Esophagus squamous epithelium (tissue), 5 donors: ENCODE measurements at regions not wholly inside any gene's neighbourhood (a gene's known extent, or its start where the extent isn't known, plus 50 kb on each side); places are given as distances from the start of the nearest gene placed in this dataset.

ENCODE experiments used
- DNase-seq: peaks from one replicate; lab custom pipeline; 2025; lab: John Stamatoyannopoulos, UW
- H3K27ac ChIP-seq, 4 donors: fragments of 200-600 bp; sonication (generic); one replicate each; pipeline ENCODE4 v1.5.1; 2016 to 2019; ENCODE audit warnings: mild to moderate bottlenecking in 1 of 4
- H3K27me3 ChIP-seq, 4 donors: fragments of 200-600 bp; sonication (generic); 1 replicate in 3 of 4; 2 replicates in 1 of 4; pipeline versions ENCODE4 v1.5.1 to v1.6.0; 2017 to 2021; ENCODE audit warnings: antibody characterized with exemption in 1 of 4
- H3K36me3 ChIP-seq, 3 donors: fragments of 200-600 bp; sonication (generic); one replicate each; pipeline ENCODE4 v1.5.1; 2016 to 2019
- H3K4me1 ChIP-seq, 3 donors: fragments of 200-600 bp; sonication (generic); one replicate each; pipeline ENCODE4 v1.5.1; 2017 to 2019
- H3K4me3 ChIP-seq, 4 donors: fragments of 200-600 bp; sonication (generic); 1 replicate in 3 of 4; 2 replicates in 1 of 4; pipeline ENCODE4 v1.5.1; 2016 to 2019; ENCODE audit warnings: mild to moderate bottlenecking in 2 of 4, moderate library complexity in 1 of 4
- H3K9me3 ChIP-seq, 3 donors: fragments of 200-600 bp; sonication (generic); one replicate each; pipeline ENCODE4 v1.5.1; 2016 to 2019
- POLR2A ChIP-seq, 4 donors: fragments of 450-650 bp; IDR thresholded peaks; one replicate each; pipeline ENCODE4 v1.6.1; 2017; ENCODE audit warnings: antibody characterized with exemption in 4 of 4, mild to moderate bottlenecking in 4 of 4, moderate library complexity in 3 of 4
- WGBS, 2 donors: methylation state at CpG; one replicate each; pipeline ENCODE4 v1.1.5; 2018; 5-methylcytosine and 5-hydroxymethylcytosine counted together
- intact Hi-C: fragments of 100-400 bp; cut with DNase I; formaldehyde crosslinking; loops from one replicate; pipeline ENCODE4 v1.15.0; 2022
- TF ChIP-seq, protein P1 (sequence below), 6 experiments: fragments of 450-650 bp in 4 of 6; fragments of 200-600 bp in 2 of 6; sonication (generic) in 2 of 6; IDR thresholded peaks; one replicate each; pipeline ENCODE4 v1.5.1; 2016 to 2019; ENCODE audit warnings: antibody characterized with exemption in 6 of 6, mild to moderate bottlenecking in 4 of 6, moderate library complexity in 4 of 6
- donor health status: DM: yes; HTN: yes; CAD: no.

DNA sequence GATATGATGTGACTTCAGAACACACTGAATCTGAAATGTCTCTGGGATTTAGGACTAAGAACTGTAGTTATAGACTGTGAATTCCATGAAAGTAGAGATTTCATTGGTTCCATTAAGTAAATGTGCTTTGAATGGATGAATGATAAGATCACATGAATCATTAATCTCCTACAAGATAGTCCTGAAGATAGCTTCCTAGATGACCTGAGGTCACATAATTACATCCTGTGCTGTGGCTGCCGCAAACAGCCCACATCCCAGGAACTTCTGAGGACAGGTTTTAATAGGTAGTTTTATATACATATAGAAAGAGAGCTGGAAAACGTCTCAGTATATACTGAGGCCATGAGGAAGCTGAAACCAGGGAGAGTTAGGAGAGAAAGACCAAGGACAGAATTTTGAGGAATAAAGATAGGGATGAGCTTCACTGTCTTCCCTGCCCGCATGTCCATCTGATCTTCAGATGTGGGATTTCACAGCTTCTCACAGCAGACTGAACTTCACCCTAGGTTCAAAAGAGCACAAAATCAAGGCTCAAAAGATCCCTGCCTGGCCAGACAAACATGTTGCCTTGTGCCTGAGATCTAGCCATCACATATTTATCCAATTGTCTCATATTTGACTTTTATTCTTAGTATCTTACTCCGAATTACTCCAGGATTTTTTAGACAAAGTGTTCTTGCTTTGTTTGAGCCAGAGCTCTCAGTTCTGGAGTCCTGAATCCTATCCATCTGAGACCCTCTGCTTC lies 188.2 kb downstream of the IRS1 start:
- no peaks in the 10 kb centered on the region for H3K27me3 ChIP-seq
- no peaks in the 10 kb centered on the region for H3K4me1 ChIP-seq
- 73% methylated on average over 4 of the region's 4 CpGs for WGBS, 2 donors
- TF ChIP-seq POLR2A (IDR thresholded peaks at IDR 0.05), result no peak
- TF ChIP-seq, protein P1, sequence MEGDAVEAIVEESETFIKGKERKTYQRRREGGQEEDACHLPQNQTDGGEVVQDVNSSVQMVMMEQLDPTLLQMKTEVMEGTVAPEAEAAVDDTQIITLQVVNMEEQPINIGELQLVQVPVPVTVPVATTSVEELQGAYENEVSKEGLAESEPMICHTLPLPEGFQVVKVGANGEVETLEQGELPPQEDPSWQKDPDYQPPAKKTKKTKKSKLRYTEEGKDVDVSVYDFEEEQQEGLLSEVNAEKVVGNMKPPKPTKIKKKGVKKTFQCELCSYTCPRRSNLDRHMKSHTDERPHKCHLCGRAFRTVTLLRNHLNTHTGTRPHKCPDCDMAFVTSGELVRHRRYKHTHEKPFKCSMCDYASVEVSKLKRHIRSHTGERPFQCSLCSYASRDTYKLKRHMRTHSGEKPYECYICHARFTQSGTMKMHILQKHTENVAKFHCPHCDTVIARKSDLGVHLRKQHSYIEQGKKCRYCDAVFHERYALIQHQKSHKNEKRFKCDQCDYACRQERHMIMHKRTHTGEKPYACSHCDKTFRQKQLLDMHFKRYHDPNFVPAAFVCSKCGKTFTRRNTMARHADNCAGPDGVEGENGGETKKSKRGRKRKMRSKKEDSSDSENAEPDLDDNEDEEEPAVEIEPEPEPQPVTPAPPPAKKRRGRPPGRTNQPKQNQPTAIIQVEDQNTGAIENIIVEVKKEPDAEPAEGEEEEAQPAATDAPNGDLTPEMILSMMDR (IDR thresholded peaks at IDR 0.05), result no peak
- H3K4me3 ChIP-seq, result no peak overlapping the region
- intact Hi-C loops, result no loop called here
- H3K27ac ChIP-seq, result no peak overlapping the region
- no peaks in the 10 kb centered on the region for H3K9me3 ChIP-seq
- DNase-seq, result no peak
- no peaks in the 10 kb centered on the region for H3K36me3 ChIP-seq

DNA sequence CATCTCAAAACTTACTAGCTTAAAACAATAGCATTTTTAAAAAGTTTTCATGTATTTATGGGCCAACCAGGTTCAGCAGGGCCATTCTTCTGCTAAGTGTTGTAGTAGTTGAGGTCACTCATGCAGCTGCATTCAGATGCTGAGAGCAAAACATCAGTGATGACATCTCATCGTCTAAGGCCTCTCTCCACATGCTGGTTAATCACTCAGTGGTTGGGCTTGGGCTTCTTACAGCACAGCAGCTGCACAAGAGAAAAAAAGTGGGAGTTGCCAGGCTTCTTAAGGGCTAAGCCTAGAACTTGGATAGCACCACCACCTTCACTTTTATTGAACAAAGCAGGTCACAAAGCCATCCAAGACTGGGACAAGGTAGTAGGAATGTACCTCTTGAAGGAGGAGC lies 190.3 kb downstream of the IRS1 start:
- Histone ChIP-seq H3K27me3 (no peaks in the 10 kb centered on the region), H3K4me3 (no peak overlapping the region), H3K36me3 (no peaks in the 10 kb centered on the region), H3K9me3 (no peaks in the 10 kb centered on the region), H3K27ac (no peak overlapping the region), H3K4me1 (no peaks in the 10 kb centered on the region)
- DNase-seq, result no peak
- WGBS, 2 donors, result 11 to 38% methylated on average over 1 of the region's 1 CpG
- intact Hi-C loops, result no loop called here
- TF ChIP-seq POLR2A (IDR thresholded peaks at IDR 0.05), result no peak
- TF ChIP-seq, protein P1 (IDR thresholded peaks at IDR 0.05), result no peak

DNA sequence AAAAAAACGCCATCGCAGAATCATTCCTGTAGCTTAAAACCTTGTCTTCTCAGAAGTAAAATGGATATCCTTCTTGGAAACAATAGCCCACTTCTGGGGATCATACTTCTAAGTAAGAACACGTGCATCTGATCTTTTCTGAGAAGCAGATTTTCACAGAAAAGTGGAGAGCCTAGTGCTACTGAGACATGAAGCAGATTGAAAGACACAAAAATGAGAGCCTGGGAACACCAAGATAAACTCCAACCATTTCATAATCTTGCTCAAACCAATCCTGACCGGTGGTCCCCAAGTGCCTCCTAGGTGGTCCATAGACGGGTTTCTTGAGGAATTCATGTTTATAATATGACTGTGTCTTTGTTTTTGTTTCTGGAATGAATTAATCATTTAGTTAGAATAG lies 191.2 kb downstream of the IRS1 start:
- no peak overlapping the region for H3K4me3 ChIP-seq
- 59 to 63% methylated on average over 5 of the region's 5 CpGs for WGBS, 2 donors
- H3K9me3 ChIP-seq, result no peaks in the 10 kb centered on the region
- no peaks in the 10 kb centered on the region for H3K36me3 ChIP-seq
- TF ChIP-seq, protein P1 (IDR thresholded peaks at IDR 0.05), result no peak
- no peak for TF ChIP-seq POLR2A (IDR thresholded peaks at IDR 0.05)
- no peaks in the 10 kb centered on the region for H3K27me3 ChIP-seq
- DNase-seq, result no peak
- intact Hi-C loops, result no loop called here
- H3K27ac ChIP-seq, result no peak overlapping the region
- no peaks in the 10 kb centered on the region for H3K4me1 ChIP-seq

DNA sequence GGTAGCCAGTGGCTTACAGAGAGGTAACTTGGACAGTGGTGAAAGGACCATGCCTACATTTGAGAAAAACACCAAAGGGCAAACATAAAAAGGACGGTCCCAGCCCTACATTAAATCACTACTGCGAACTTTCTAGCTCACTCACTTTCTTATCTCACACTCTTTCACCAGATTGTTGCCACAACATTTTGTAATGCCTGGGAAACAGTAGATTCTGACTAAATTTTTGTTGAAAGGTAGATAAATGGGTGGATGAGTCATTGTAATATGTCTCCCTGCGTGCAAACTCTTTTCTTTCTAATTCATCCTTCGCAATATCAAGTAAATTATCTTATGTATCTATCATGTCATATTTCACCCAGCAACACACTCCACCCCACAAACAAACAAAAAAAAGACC lies 192.2 kb downstream of the IRS1 start:
- WGBS, 2 donors, result 56 to 63% methylated on average over 4 of the region's 4 CpGs
- Histone ChIP-seq H3K4me3 (no peak overlapping the region), H3K36me3 (no peaks in the 10 kb centered on the region), H3K4me1 (no peaks in the 10 kb centered on the region), H3K9me3 (no peaks in the 10 kb centered on the region), H3K27ac (no peak overlapping the region), H3K27me3 (no peaks in the 10 kb centered on the region)
- intact Hi-C loops, result no loop called here
- no peak for DNase-seq
- TF ChIP-seq POLR2A (IDR thresholded peaks at IDR 0.05), result no peak
- TF ChIP-seq, protein P1 (IDR thresholded peaks at IDR 0.05), result no peak

DNA sequence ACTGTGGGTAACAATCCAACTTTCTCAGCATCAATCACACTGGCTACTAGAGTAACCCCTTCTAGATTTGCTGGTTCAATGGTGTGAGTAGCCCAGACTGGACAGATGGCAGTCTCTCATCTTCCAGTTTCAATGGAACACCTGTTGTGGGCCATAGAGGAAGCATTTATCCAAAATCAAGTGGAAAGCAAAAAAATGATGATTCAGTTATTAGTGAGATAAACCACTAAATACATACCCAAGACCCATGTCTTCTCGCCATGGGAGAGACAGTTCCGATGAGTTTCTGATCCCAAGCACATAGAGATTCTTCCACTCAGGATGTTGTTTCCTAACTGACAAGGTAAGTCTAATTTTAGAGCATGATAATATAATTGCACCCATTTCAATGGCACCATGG lies 194.0 kb downstream of the IRS1 start:
- Histone ChIP-seq H3K4me1 (no peaks in the 10 kb centered on the region), H3K9me3 (no peaks in the 10 kb centered on the region), H3K4me3 (no peak overlapping the region), H3K36me3 (no peaks in the 10 kb centered on the region), H3K27ac (no peak overlapping the region), H3K27me3 (no peaks in the 10 kb centered on the region)
- no peak for DNase-seq
- TF ChIP-seq POLR2A (IDR thresholded peaks at IDR 0.05), result no peak
- TF ChIP-seq, protein P1 (IDR thresholded peaks at IDR 0.05), result no peak
- 90 to 97% methylated on average over 2 of the region's 2 CpGs for WGBS, 2 donors
- intact Hi-C loops, result no loop called here
